Hepatocyte (in vitro differentiated cells): ENCODE measurements at regions not wholly inside any gene's neighbourhood (a gene's known extent, or its start where the extent isn't known, plus 50 kb on each side); places are given as distances from the start of the nearest gene placed in this dataset.

Source experiments
- EZH2 ChIP-seq: fragments of 200-600 bp; sonication (generic); IDR thresholded peaks from 2 replicates; pipeline ENCODE4 v1.6.1; 2016; ENCODE audit warnings: antibody characterized with exemption, mild to moderate bottlenecking, borderline replicate concordance
- EZH2phosphoT487 ChIP-seq: fragments of 200-600 bp; sonication (generic); IDR thresholded peaks from one replicate; pipeline ENCODE4 v1.6.1; 2018; ENCODE audit warnings: antibody characterized with exemption, mild to moderate bottlenecking, low read depth, moderate library complexity; ENCODE audit not compliant: unreplicated experiment, severe bottlenecking
- TF ChIP-seq, protein P1 (sequence below): fragments of 200-600 bp; sonication (generic); IDR thresholded peaks from 2 replicates; pipeline ENCODE4 v1.5.1; 2016; ENCODE audit warnings: antibody characterized with exemption, mild to moderate bottlenecking; ENCODE audit not compliant: poor library complexity

DNA sequence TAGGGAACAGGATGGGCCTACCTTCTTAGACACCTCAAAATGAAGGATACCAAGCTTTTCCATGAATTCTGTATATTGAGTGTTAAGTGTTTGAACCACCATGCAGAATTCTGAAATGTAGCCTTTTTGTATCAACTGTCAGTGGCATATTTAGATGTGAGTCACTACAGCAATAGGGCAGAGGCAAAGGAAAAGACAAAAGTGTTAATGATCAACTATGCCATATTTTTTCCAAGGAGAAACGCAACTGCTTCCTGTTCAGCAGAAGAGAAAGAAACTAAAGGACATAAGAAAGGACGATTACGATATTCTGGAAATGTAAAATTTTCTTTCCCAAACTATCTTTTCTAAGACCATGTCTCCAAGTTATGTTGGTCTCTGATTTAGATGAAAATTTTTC is 104.6 kb upstream of the RSPO3 start:
- TF ChIP-seq, protein P1, sequence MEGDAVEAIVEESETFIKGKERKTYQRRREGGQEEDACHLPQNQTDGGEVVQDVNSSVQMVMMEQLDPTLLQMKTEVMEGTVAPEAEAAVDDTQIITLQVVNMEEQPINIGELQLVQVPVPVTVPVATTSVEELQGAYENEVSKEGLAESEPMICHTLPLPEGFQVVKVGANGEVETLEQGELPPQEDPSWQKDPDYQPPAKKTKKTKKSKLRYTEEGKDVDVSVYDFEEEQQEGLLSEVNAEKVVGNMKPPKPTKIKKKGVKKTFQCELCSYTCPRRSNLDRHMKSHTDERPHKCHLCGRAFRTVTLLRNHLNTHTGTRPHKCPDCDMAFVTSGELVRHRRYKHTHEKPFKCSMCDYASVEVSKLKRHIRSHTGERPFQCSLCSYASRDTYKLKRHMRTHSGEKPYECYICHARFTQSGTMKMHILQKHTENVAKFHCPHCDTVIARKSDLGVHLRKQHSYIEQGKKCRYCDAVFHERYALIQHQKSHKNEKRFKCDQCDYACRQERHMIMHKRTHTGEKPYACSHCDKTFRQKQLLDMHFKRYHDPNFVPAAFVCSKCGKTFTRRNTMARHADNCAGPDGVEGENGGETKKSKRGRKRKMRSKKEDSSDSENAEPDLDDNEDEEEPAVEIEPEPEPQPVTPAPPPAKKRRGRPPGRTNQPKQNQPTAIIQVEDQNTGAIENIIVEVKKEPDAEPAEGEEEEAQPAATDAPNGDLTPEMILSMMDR: no peak
- TF ChIP-seq EZH2 (no peak), EZH2phosphoT487 (no peak)
